Keratinocyte (primary cell): ENCODE measurements at regions not wholly inside any gene's neighbourhood (a gene's known extent, or its start where the extent isn't known, plus 50 kb on each side); places are given as distances from the start of the nearest gene placed in this dataset.

Experiments
- DNase-seq: peaks from one replicate; pipeline ENCODE4 v3.0.0-alpha.2; 2011; ENCODE audit warnings: low read depth, missing footprints, low spot score
- FAIRE-seq: peaks from 2 replicates; lab custom pipeline; 2011; peaks lifted over from hg19 to GRCh38; lab: Jason Lieb, UNC
- H2AFZ ChIP-seq: 2 replicates; pipeline ENCODE4 v1.6.0; 2012; ENCODE audit warnings: low read length, control low read depth, inconsistent platforms; ENCODE audit not compliant: control insufficient read depth
- H3K27ac ChIP-seq: 2 replicates; pipeline ENCODE4 v1.5.1; 2011; ENCODE audit warnings: low read length; ENCODE audit not compliant: control insufficient read depth, insufficient read depth
- H3K27me3 ChIP-seq: 3 replicates; pipeline ENCODE4 v1.6.0; 2011; ENCODE audit warnings: low read length; ENCODE audit not compliant: control insufficient read depth, insufficient read depth; ENCODE audit errors: extremely low read depth
- H3K36me3 ChIP-seq, 2 experiments: 2 replicates in 1 of 2; 3 replicates in 1 of 2; pipeline ENCODE4 v1.5.1; 2011; ENCODE audit warnings: low read length in 2 of 2, mild to moderate bottlenecking in 1 of 2; ENCODE audit not compliant: control insufficient read depth in 2 of 2, insufficient read depth in 2 of 2; ENCODE audit errors: extremely low read depth in 1 of 2
- H3K4me1 ChIP-seq: 3 replicates; pipeline ENCODE4 v1.5.1; 2011; ENCODE audit warnings: low read length; ENCODE audit not compliant: control insufficient read depth, insufficient read depth; ENCODE audit errors: extremely low read depth
- H3K4me2 ChIP-seq: 3 replicates; pipeline ENCODE4 v1.6.0; 2011; ENCODE audit warnings: low read depth, low read length; ENCODE audit not compliant: control insufficient read depth, insufficient read depth; ENCODE audit errors: extremely low read depth
- H3K4me3 ChIP-seq, 3 experiments: fragments of 200-600 bp in 1 of 3; sonication (generic) in 1 of 3; 2 replicates in 2 of 3; 3 replicates in 1 of 3; pipeline ENCODE4 v1.5.1; 2011 to 2016; ENCODE audit warnings: low read length in 3 of 3, mild to moderate bottlenecking in 3 of 3, control low read depth in 2 of 3, inconsistent platforms in 1 of 3, low read depth in 1 of 3, mixed read lengths in 1 of 3, mixed run types in 1 of 3, moderate library complexity in 1 of 3; ENCODE audit not compliant: control insufficient read depth in 2 of 3, insufficient read depth in 2 of 3; ENCODE audit errors: extremely low read depth in 1 of 3
- H3K79me2 ChIP-seq: 2 replicates; pipeline ENCODE4 v1.6.0; 2012; ENCODE audit warnings: low read length; ENCODE audit not compliant: control insufficient read depth, insufficient read depth
- H3K9ac ChIP-seq: 3 replicates; pipeline ENCODE4 v1.6.0; 2011; ENCODE audit warnings: low read length; ENCODE audit not compliant: control insufficient read depth, insufficient read depth; ENCODE audit errors: extremely low read depth
- H3K9me1 ChIP-seq: 3 replicates; pipeline ENCODE4 v1.6.0; 2011; ENCODE audit warnings: low read length; ENCODE audit not compliant: control insufficient read depth, insufficient read depth; ENCODE audit errors: extremely low read depth
- H3K9me3 ChIP-seq: 2 replicates; pipeline ENCODE4 v1.5.1; 2012; ENCODE audit warnings: low read depth, low read length; ENCODE audit not compliant: control insufficient read depth
- H4K20me1 ChIP-seq: 3 replicates; pipeline ENCODE4 v1.6.0; 2011; ENCODE audit warnings: low read length; ENCODE audit not compliant: control insufficient read depth, insufficient read depth; ENCODE audit errors: extremely low read depth
- EZH2 ChIP-seq: IDR thresholded peaks from one replicate; pipeline ENCODE4 v1.6.1; 2012; ENCODE audit warnings: inconsistent platforms, mild to moderate bottlenecking, low read length, moderate library complexity
- dilution Hi-C: fragments of 300-500 bp; cut with MboI; formaldehyde crosslinking; loops from one replicate; pipeline ENCODE4 v1.7.0; 2020; ENCODE audit warnings: low sequenced_read_pairs; ENCODE audit not compliant: extremely low pct_ligation_motif_present
- TF ChIP-seq, protein P1 (sequence below), 3 experiments: IDR thresholded peaks in 1 of 3; conservative IDR thresholded peaks in 1 of 3; optimal IDR thresholded peaks in 1 of 3; 2 replicates in 2 of 3; 3 replicates in 1 of 3; pipeline versions ENCODE3 to v1.5.1; 2011; ENCODE audit warnings: low read length in 3 of 3, mild to moderate bottlenecking in 3 of 3, moderate library complexity in 2 of 3, control low read depth in 1 of 3, inconsistent platforms in 1 of 3; ENCODE audit not compliant: insufficient read depth in 2 of 3; ENCODE audit errors: extremely low read depth in 1 of 3

DNA sequence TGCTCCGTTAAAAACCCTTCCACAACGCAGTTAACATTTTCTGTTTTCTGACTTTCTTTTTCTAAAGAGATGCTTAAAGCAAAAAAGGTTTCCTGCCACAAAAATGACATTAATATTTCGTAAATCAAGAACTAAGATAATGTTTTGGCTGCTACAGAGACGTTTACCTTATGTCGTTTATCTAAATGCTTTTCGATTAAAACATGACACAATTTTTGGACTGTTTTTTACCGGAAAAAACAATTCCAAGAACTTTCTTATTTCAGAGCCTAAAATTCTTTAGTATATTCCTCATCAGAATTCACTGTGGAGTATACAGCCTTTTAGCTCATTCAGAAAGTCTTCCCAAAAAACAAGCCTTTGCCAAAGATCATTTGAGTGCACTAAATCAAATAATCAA is 278.0 kb upstream of the TCF4 start:
- no peak overlapping the region for H3K4me2 ChIP-seq
- no peaks in the 10 kb centered on the region for H3K4me1 ChIP-seq
- no peak overlapping the region for H3K4me3 ChIP-seq
- H3K27ac ChIP-seq, result no peak overlapping the region
- no peaks in the 10 kb centered on the region for H3K79me2 ChIP-seq
- no peak for FAIRE-seq
- no peaks in the 10 kb centered on the region for H3K36me3 ChIP-seq
- TF ChIP-seq, protein P1, sequence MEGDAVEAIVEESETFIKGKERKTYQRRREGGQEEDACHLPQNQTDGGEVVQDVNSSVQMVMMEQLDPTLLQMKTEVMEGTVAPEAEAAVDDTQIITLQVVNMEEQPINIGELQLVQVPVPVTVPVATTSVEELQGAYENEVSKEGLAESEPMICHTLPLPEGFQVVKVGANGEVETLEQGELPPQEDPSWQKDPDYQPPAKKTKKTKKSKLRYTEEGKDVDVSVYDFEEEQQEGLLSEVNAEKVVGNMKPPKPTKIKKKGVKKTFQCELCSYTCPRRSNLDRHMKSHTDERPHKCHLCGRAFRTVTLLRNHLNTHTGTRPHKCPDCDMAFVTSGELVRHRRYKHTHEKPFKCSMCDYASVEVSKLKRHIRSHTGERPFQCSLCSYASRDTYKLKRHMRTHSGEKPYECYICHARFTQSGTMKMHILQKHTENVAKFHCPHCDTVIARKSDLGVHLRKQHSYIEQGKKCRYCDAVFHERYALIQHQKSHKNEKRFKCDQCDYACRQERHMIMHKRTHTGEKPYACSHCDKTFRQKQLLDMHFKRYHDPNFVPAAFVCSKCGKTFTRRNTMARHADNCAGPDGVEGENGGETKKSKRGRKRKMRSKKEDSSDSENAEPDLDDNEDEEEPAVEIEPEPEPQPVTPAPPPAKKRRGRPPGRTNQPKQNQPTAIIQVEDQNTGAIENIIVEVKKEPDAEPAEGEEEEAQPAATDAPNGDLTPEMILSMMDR (optimal IDR thresholded peaks at IDR 0.05 in 1 of 3, IDR thresholded peaks at IDR 0.05 in 1 of 3, conservative IDR thresholded peaks at IDR 0.05 in 1 of 3; ENCODE audit: extremely low read depth in 1 of 3, insufficient read depth in 2 of 3, low read length in 3 of 3), result no peak
- TF ChIP-seq EZH2, result no peak
- no peak for DNase-seq
- no peaks in the 10 kb centered on the region for H3K9me1 ChIP-seq
- H3K27me3 ChIP-seq, result no peaks in the 10 kb centered on the region
- no peaks in the 10 kb centered on the region for H4K20me1 ChIP-seq
- no peak overlapping the region for H3K9ac ChIP-seq
- H3K9me3 ChIP-seq, result no peaks in the 10 kb centered on the region
- dilution Hi-C loops, result no loop called here
- H2AFZ ChIP-seq, result no peak overlapping the region

DNA sequence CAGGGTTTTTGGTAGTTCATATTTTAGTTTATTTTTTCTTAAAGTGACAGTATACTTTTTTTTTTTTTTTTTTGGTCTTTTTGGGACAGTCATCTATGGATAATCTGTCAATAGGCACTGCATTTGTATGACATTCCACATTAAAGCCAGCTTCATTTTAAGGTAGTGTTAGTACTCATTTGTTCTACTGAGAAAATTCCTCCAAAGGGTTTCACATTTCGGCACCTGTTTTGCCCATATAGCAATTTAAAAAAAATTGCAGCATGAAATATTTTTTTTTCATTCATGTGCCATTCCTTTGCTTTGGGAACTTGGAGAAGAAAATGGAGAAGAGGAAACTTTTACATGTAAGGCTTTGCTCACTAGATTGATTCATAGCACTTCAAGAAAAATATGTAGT is 276.3 kb upstream of the TCF4 start:
- no peak overlapping the region for H2AFZ ChIP-seq
- no peaks in the 10 kb centered on the region for H3K4me1 ChIP-seq
- H3K36me3 ChIP-seq, result no peaks in the 10 kb centered on the region
- H3K27me3 ChIP-seq, result no peaks in the 10 kb centered on the region
- dilution Hi-C loops, result no loop called here
- no peaks in the 10 kb centered on the region for H3K9me3 ChIP-seq
- no peaks in the 10 kb centered on the region for H3K79me2 ChIP-seq
- FAIRE-seq, result no peak
- H3K4me3 ChIP-seq, result no peak overlapping the region
- DNase-seq, result no peak
- H3K4me2 ChIP-seq, result no peak overlapping the region
- no peaks in the 10 kb centered on the region for H4K20me1 ChIP-seq
- no peaks in the 10 kb centered on the region for H3K9me1 ChIP-seq
- no peak overlapping the region for H3K9ac ChIP-seq
- no peak overlapping the region for H3K27ac ChIP-seq
- TF ChIP-seq, protein P1 (optimal IDR thresholded peaks at IDR 0.05 in 1 of 3, IDR thresholded peaks at IDR 0.05 in 1 of 3, conservative IDR thresholded peaks at IDR 0.05 in 1 of 3; ENCODE audit: extremely low read depth in 1 of 3, insufficient read depth in 2 of 3, low read length in 3 of 3), result no peak
- no peak for TF ChIP-seq EZH2
